ENCODE measurements at regions not wholly inside any gene's neighbourhood (a gene's known extent, or its start where the extent isn't known, plus 50 kb on each side); places are given as distances from the start of the nearest gene placed in this dataset.

DNA sequence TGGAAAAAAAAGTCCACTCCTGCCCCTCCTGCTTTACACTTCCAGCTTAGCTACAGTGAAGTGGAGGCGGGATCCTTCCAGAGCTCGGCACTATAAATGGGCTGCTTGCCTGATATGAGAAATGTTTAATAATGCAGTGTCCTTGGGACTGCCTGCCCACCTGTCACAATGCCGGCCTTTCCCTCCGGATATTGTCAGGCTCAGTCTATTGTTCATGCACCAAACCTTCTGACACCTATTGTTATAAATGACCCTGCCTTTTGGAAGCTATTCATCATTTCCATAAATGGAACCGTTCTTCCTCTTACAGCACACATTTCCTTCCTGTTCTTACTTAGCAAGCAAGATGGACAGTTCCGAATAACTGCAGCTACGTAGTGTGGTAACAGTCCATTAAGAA lies 146.3 kb downstream of the DMAC1 start:
- no peaks in the 10 kb centered on the region for H3K9me3 ChIP-seq (ENCODE audit: control insufficient read depth, insufficient read depth, low read depth, low read length)
- no peak overlapping the region for H3K27ac ChIP-seq (ENCODE audit: insufficient read depth, low read length)
- TF ChIP-seq, protein P1, sequence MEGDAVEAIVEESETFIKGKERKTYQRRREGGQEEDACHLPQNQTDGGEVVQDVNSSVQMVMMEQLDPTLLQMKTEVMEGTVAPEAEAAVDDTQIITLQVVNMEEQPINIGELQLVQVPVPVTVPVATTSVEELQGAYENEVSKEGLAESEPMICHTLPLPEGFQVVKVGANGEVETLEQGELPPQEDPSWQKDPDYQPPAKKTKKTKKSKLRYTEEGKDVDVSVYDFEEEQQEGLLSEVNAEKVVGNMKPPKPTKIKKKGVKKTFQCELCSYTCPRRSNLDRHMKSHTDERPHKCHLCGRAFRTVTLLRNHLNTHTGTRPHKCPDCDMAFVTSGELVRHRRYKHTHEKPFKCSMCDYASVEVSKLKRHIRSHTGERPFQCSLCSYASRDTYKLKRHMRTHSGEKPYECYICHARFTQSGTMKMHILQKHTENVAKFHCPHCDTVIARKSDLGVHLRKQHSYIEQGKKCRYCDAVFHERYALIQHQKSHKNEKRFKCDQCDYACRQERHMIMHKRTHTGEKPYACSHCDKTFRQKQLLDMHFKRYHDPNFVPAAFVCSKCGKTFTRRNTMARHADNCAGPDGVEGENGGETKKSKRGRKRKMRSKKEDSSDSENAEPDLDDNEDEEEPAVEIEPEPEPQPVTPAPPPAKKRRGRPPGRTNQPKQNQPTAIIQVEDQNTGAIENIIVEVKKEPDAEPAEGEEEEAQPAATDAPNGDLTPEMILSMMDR (conservative IDR thresholded peaks at IDR 0.05 in 1 of 2, IDR thresholded peaks at IDR 0.05 in 1 of 2; ENCODE audit: low read depth in 1 of 2, low read length in 2 of 2) = no peak
- TF ChIP-seq EZH2 (IDR thresholded peaks at IDR 0.05; ENCODE audit: low read length, missing control alignments) = no peak
- no peaks in the 10 kb centered on the region for H4K20me1 ChIP-seq (ENCODE audit: control insufficient read depth, extremely low read depth, insufficient read depth, low read length)
- H3K4me3 ChIP-seq (replicated peaks in 1 of 4; ENCODE audit: control extremely low read depth in 1 of 4, insufficient read depth in 1 of 4, low read depth in 3 of 4, low read length in 4 of 4) = no peak overlapping the region
- DNase-seq (ENCODE audit: low read depth in 2 of 2) = no peak
- H3K4me1 ChIP-seq (ENCODE audit: control insufficient read depth, extremely low read depth, insufficient read depth, low read length) = no peaks in the 10 kb centered on the region
- H3K79me2 ChIP-seq (ENCODE audit: control insufficient read depth, insufficient read depth, low read length) = no peaks in the 10 kb centered on the region
- H3K4me2 ChIP-seq (ENCODE audit: extremely low read depth, insufficient read depth, low read length) = no peak overlapping the region
- H2AFZ ChIP-seq (ENCODE audit: low read length) = no peak overlapping the region
- no peaks in the 10 kb centered on the region for H3K36me3 ChIP-seq (ENCODE audit: control insufficient read depth, insufficient read depth, low read length)
- H3K9ac ChIP-seq (ENCODE audit: insufficient read depth, low read length) = no peak overlapping the region
- H3K27me3 ChIP-seq (ENCODE audit: control insufficient read depth, insufficient read depth, low read length) = no peaks in the 10 kb centered on the region

DNA sequence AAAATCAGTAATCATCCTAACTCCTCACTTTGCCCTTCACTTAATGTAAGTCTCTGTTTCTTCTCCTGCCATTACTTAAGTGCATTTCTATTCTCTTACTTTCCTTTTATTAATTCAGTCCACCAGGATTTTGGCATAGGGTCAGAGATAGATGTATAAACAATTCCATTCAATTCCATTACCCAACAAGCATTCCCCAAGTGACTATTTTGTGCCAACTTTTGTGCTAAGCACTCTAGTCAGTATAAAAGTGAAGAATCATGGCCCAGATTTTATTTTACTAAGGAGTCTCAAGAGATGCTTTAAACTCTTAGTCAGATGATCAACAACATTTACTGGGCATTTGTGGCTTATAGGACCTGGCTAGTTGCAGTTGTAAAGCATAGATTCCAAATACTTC lies 159.3 kb downstream of the DMAC1 start:
- H3K9ac ChIP-seq (ENCODE audit: insufficient read depth, low read length) = no peak overlapping the region
- H4K20me1 ChIP-seq (ENCODE audit: control insufficient read depth, extremely low read depth, insufficient read depth, low read length) = no peaks in the 10 kb centered on the region
- H3K79me2 ChIP-seq (ENCODE audit: control insufficient read depth, insufficient read depth, low read length) = no peaks in the 10 kb centered on the region
- no peaks in the 10 kb centered on the region for H3K9me3 ChIP-seq (ENCODE audit: control insufficient read depth, insufficient read depth, low read depth, low read length)
- H2AFZ ChIP-seq (ENCODE audit: low read length) = no peak overlapping the region
- H3K27me3 ChIP-seq (ENCODE audit: control insufficient read depth, insufficient read depth, low read length) = no peaks in the 10 kb centered on the region
- no peak overlapping the region for H3K27ac ChIP-seq (ENCODE audit: insufficient read depth, low read length)
- no peaks in the 10 kb centered on the region for H3K36me3 ChIP-seq (ENCODE audit: control insufficient read depth, insufficient read depth, low read length)
- peak; percentile 0 to 11 for DNase-seq (ENCODE audit: low read depth in 2 of 2)
- no peak overlapping the region for H3K4me2 ChIP-seq (ENCODE audit: extremely low read depth, insufficient read depth, low read length)
- H3K4me3 ChIP-seq (replicated peaks in 1 of 4; ENCODE audit: control extremely low read depth in 1 of 4, insufficient read depth in 1 of 4, low read depth in 3 of 4, low read length in 4 of 4) = no peak overlapping the region
- TF ChIP-seq, protein P1 (conservative IDR thresholded peaks at IDR 0.05 in 1 of 2, IDR thresholded peaks at IDR 0.05 in 1 of 2; ENCODE audit: low read depth in 1 of 2, low read length in 2 of 2) = no peak
- no peak for TF ChIP-seq EZH2 (IDR thresholded peaks at IDR 0.05; ENCODE audit: low read length, missing control alignments)
- no peaks in the 10 kb centered on the region for H3K4me1 ChIP-seq (ENCODE audit: control insufficient read depth, extremely low read depth, insufficient read depth, low read length)

DNA sequence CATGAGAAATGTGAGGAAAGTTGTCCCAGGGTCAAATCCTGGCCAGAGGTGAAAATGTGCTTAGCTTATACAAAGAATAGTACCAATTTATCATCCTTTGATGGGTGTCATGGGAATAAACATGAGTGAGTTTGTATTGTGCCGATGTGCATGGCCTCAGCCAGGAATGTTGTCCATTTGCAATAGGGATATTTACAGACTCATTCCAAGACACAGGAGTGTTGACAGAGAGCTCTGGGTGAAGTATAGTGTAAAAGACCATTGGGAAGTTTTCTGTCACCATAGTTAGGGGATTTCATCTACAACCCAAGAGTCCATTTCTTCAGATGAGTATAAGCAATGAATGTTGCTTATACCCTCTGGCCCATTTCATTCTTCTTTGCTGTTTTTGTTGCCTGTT lies 160.1 kb downstream of the DMAC1 start:
- Histone ChIP-seq H3K4me2 (ENCODE audit: extremely low read depth, insufficient read depth, low read length) (no peak overlapping the region), H3K4me1 (ENCODE audit: control insufficient read depth, extremely low read depth, insufficient read depth, low read length) (no peaks in the 10 kb centered on the region), H3K9me3 (ENCODE audit: control insufficient read depth, insufficient read depth, low read depth, low read length) (no peaks in the 10 kb centered on the region), H3K9ac (ENCODE audit: insufficient read depth, low read length) (no peak overlapping the region), H3K27ac (ENCODE audit: insufficient read depth, low read length) (no peak overlapping the region), H3K4me3 (replicated peaks in 1 of 4; ENCODE audit: control extremely low read depth in 1 of 4, insufficient read depth in 1 of 4, low read depth in 3 of 4, low read length in 4 of 4) (no peak overlapping the region), H3K36me3 (ENCODE audit: control insufficient read depth, insufficient read depth, low read length) (no peaks in the 10 kb centered on the region), H4K20me1 (ENCODE audit: control insufficient read depth, extremely low read depth, insufficient read depth, low read length) (no peaks in the 10 kb centered on the region), H3K79me2 (ENCODE audit: control insufficient read depth, insufficient read depth, low read length) (no peaks in the 10 kb centered on the region), H3K27me3 (ENCODE audit: control insufficient read depth, insufficient read depth, low read length) (no peaks in the 10 kb centered on the region), H2AFZ (ENCODE audit: low read length) (no peak overlapping the region)
- TF ChIP-seq EZH2 (IDR thresholded peaks at IDR 0.05; ENCODE audit: low read length, missing control alignments) = no peak
- TF ChIP-seq, protein P1 (conservative IDR thresholded peaks at IDR 0.05 in 1 of 2, IDR thresholded peaks at IDR 0.05 in 1 of 2; ENCODE audit: low read depth in 1 of 2, low read length in 2 of 2) = no peak
- DNase-seq (ENCODE audit: low read depth in 2 of 2) = no peak

Data from fibroblast of lung (primary cell).